CD4-positive, CD25-positive, alpha-beta regulatory T cell (primary cell): ENCODE measurements at regions not wholly inside any gene's neighbourhood (a gene's known extent, or its start where the extent isn't known, plus 50 kb on each side); places are given as distances from the start of the nearest gene placed in this dataset.
A peak's percentile ranks its signal among the peaks of the same experiment; 100 is the strongest.

Source experiments
- ATAC-seq, 2 donors: fragments of 150-1000 bp; cut with Tn5 transposase; one replicate each; pipeline ENCODE4 v1.10.0; 2021; ENCODE audit warnings: low read depth in 2 of 2, moderate number of reproducible peaks in 2 of 2, moderate library complexity in 1 of 2
- DNase-seq, 3 donors: peaks; one replicate each; pipeline versions ENCODE4 v3.0.0 to v3.0.0-alpha.2; 2012 to 2022; ENCODE audit warnings: mixed read lengths in 1 of 3
- H3K27ac ChIP-seq: one replicate; pipeline ENCODE4 v1.7.0; 2013; ENCODE audit warnings: mild to moderate bottlenecking, low read length; ENCODE audit not compliant: insufficient read depth, poor library complexity, severe bottlenecking
- H3K27me3 ChIP-seq: one replicate; pipeline ENCODE4 v1.7.0; 2013; ENCODE audit warnings: low read length; ENCODE audit not compliant: control insufficient read depth, insufficient read depth
- H3K36me3 ChIP-seq: one replicate; pipeline ENCODE4 v1.7.0; 2013; ENCODE audit warnings: mild to moderate bottlenecking, low read length, moderate library complexity; ENCODE audit not compliant: control insufficient read depth, insufficient read depth
- H3K4me1 ChIP-seq: 2 replicates; pipeline ENCODE4 v1.7.0; 2013; ENCODE audit warnings: mild to moderate bottlenecking, low read length; ENCODE audit not compliant: insufficient read depth, control insufficient read depth, poor library complexity, severe bottlenecking
- H3K4me3 ChIP-seq: one replicate; pipeline ENCODE4 v1.7.0; 2013; ENCODE audit warnings: low read depth, mild to moderate bottlenecking, low read length, moderate library complexity
- H3K9me3 ChIP-seq, 2 experiments: 1 replicate in 1 of 2; 2 replicates in 1 of 2; pipeline ENCODE4 v1.7.0; 2013; ENCODE audit warnings: low read length in 2 of 2, mild to moderate bottlenecking in 1 of 2, moderate library complexity in 1 of 2; ENCODE audit not compliant: control insufficient read depth in 2 of 2
- H3K27ac Mint-ChIP-seq, 3 donors: one replicate each; pipeline ENCODE4 v1.8.0; 2020 to 2022; ENCODE audit warnings: mild to moderate bottlenecking in 3 of 3, mixed read lengths in 3 of 3, moderate library complexity in 2 of 3
- H3K27me3 Mint-ChIP-seq: one replicate; pipeline ENCODE4 v1.8.0; 2022; ENCODE audit warnings: mild to moderate bottlenecking, mixed read lengths
- H3K36me3 Mint-ChIP-seq: one replicate; pipeline ENCODE4 v1.8.0; 2020; ENCODE audit warnings: mixed read lengths
- H3K4me1 Mint-ChIP-seq, 4 donors: one replicate each; pipeline ENCODE4 v1.8.0; 2020 to 2022; ENCODE audit warnings: mixed read lengths in 4 of 4, mild to moderate bottlenecking in 1 of 4
- H3K4me3 Mint-ChIP-seq, 4 donors: one replicate each; pipeline ENCODE4 v1.8.0; 2020 to 2022; ENCODE audit warnings: mild to moderate bottlenecking in 4 of 4, mixed read lengths in 4 of 4, moderate library complexity in 3 of 4
- H3K9me3 Mint-ChIP-seq, 7 donors: one replicate each; pipeline ENCODE4 v1.8.0; 2020 to 2022; ENCODE audit warnings: mixed read lengths in 7 of 7, mild to moderate bottlenecking in 3 of 7, moderate library complexity in 2 of 7

DNA sequence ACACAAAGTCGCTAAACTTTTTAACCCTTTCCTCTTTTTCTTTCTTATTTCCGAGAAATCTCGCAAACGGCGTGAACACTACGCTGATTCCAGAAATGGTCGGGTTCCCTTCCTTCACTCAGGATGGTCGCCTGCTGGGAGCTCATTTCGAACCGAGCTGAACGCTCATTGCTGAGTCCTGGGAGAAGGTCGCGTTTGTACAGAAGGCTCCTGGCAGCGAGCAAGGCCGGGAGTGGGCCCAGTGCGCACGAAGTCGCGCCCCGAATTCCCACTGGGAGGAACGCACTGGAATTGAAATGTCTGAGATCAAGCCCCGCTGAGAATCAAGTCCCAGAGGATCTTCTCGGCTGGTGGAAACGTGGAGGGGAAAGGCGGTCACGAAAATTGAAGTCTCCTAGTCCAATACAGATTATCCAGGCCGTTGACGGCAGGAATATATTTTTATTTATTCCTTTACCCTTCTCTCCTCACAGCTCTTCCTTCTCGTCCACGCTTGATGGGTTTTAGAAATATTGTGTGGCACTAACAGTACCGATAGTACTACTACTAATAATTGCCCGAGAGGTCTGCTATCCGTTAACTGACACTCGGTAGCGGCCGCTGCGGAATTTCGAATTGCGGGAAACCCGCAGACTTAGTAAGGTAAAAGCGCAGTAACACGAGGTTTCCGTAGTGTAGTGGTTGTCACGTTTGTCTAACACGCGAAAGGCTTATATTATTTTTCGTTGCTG is 207.2 kb upstream of the ZNF184 start:
- peak overlapping the region in 2 of 4 donors; percentile 63 to 85 for H3K4me3 Mint-ChIP-seq
- H3K36me3 ChIP-seq: no peaks in the 10 kb centered on the region
- no peaks in the 10 kb centered on the region for H3K4me1 ChIP-seq
- no peaks in the 10 kb centered on the region for H3K36me3 Mint-ChIP-seq
- ATAC-seq: no peak
- peaks cover 48% of the 10 kb centered on the region for H3K27me3 ChIP-seq
- H3K27me3 Mint-ChIP-seq: peaks cover 83% of the 10 kb centered on the region
- peaks cover 0 to 27% (median 14%) of the 10 kb centered on the region in 4 donors for H3K4me1 Mint-ChIP-seq
- peaks cover 8 to 25% of the 10 kb centered on the region in 2 experiments for H3K9me3 ChIP-seq
- peak overlapping the region in 2 of 3 donors; percentile 60 to 76 for H3K27ac Mint-ChIP-seq
- H3K9me3 Mint-ChIP-seq: peaks cover 0 to 20% (median 7%) of the 10 kb centered on the region in 7 donors
- no peak for DNase-seq
- H3K27ac ChIP-seq: no peak overlapping the region
- no peak overlapping the region for H3K4me3 ChIP-seq

DNA sequence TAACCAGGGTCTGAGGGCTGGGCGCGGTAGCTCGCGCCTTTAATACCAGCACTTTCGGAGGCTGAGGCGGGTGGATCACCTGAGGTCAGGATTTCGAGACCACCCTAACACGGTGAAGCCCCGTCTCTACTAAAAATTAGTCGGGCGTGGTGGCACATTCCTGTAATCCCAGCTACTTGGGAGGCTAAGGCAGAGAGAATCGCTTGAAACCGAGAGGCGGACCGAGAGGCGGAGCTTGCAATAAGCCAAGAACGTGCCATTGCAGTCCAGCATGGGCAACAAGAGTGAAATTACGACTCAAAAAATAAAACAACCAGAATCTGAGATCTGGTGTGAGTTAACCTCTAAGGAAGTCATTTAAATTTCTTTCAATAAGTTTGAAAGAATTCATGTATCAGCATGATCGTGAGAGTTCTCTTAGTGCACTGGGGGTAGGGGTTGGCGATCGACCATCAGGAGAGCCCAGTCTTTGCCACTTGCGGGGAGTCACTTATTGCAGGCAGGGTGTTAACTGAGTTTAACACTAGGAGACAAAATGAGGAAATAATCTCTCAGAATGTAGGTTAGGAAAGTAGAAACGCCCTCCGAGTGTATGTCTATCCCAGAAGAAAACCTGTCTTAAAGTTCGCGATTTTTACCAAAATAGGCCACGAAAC is 206.5 kb upstream of the ZNF184 start:
- H3K9me3 Mint-ChIP-seq: peaks cover 0 to 20% (median 7%) of the 10 kb centered on the region in 7 donors
- H3K27me3 ChIP-seq: peaks cover 49% of the 10 kb centered on the region
- no peak overlapping the region for H3K4me3 ChIP-seq
- peak overlapping the region in 2 of 3 donors; percentile 38 to 60 for H3K27ac Mint-ChIP-seq
- no peak for ATAC-seq
- H3K4me1 ChIP-seq: no peaks in the 10 kb centered on the region
- H3K27ac ChIP-seq: no peak overlapping the region
- H3K4me1 Mint-ChIP-seq: peaks cover 0 to 23% (median 12%) of the 10 kb centered on the region in 4 donors
- no peaks in the 10 kb centered on the region for H3K36me3 ChIP-seq
- peak in 1 of 3 donors; percentile 16 for DNase-seq
- peaks cover 8 to 25% of the 10 kb centered on the region in 2 experiments for H3K9me3 ChIP-seq
- H3K4me3 Mint-ChIP-seq: peak overlapping the region in 2 of 4 donors; percentile 24 to 63
- H3K36me3 Mint-ChIP-seq: no peaks in the 10 kb centered on the region
- H3K27me3 Mint-ChIP-seq: peaks cover 83% of the 10 kb centered on the region

DNA sequence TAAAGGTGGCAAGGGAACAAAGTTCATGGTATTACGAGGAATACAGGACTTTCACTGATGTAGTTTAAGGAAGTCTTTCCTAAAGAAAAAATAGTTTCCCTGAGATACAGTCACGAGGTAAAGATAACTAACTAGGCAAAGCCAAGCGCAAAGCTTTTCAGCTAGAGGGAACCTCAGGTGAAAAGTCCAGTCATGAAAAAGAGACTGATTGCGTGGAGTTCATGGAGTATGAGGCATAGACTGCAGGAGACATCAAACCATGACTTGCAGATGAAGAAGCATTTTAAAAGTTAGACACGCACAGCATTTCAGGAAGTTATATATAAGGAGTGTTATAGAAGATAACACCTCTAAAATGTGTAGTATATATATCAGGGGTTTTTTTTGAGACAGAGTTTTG is 205.6 kb upstream of the ZNF184 start:
- Mint-ChIP-seq H3K27ac (peak overlapping the region in 1 of 3 donors; percentile 38), H3K4me3 (no peak overlapping the region)

GRCh38 chr6:27674882-27675281 is 202.0 kb upstream of the ZNF184 start:
- Mint-ChIP-seq H3K4me1 (peaks cover 11 to 35% (median 17%) of the 10 kb centered on the region in 4 donors), H3K4me3 (no peak overlapping the region), H3K27ac (no peak overlapping the region), H3K9me3 (peaks cover 2 to 17% (median 7%) of the 10 kb centered on the region in 7 donors), H3K36me3 (no peaks in the 10 kb centered on the region), H3K27me3 (peaks cover 95% of the 10 kb centered on the region)
- Histone ChIP-seq H3K4me1 (peaks cover 10% of the 10 kb centered on the region), H3K9me3 (peaks cover 13% of the 10 kb centered on the region in 2 experiments), H3K27me3 (peaks cover 63% of the 10 kb centered on the region), H3K4me3 (no peak overlapping the region), H3K27ac (no peak overlapping the region), H3K36me3 (no peaks in the 10 kb centered on the region)
- ATAC-seq (no peak), DNase-seq (no peak)

More for the DNA sequence above, 205.6 kb upstream of the ZNF184 start:
- Histone ChIP-seq H3K36me3 (no peaks in the 10 kb centered on the region), H3K4me1 (no peaks in the 10 kb centered on the region), H3K27ac (no peak overlapping the region), H3K27me3 (peaks cover 59% of the 10 kb centered on the region), H3K4me3 (no peak overlapping the region), H3K9me3 (peaks cover 8 to 25% of the 10 kb centered on the region in 2 experiments)
- ATAC-seq (no peak), DNase-seq (no peak)
- Mint-ChIP-seq H3K9me3 (peaks cover under 1 to 20% (median 7%) of the 10 kb centered on the region in 7 donors), H3K27me3 (peaks cover 88% of the 10 kb centered on the region), H3K4me1 (peaks cover 0 to 22% (median 11%) of the 10 kb centered on the region in 4 donors), H3K36me3 (no peaks in the 10 kb centered on the region)

GRCh38 chr6:27672113-27672799 is 199.4 kb upstream of the ZNF184 start:
- Histone ChIP-seq H3K27ac (no peak overlapping the region), H3K9me3 (peaks cover 14 to 15% of the 10 kb centered on the region in 2 experiments), H3K36me3 (no peaks in the 10 kb centered on the region), H3K4me1 (peaks cover 16% of the 10 kb centered on the region), H3K27me3 (peaks cover 67% of the 10 kb centered on the region), H3K4me3 (peak overlapping the region; percentile 61)
- DNase-seq: peak in 2 of 3 donors; percentile 36 to 74
- peaks cover 18 to 47% (median 24%) of the 10 kb centered on the region in 4 donors for H3K4me1 Mint-ChIP-seq
- peaks cover 95% of the 10 kb centered on the region for H3K27me3 Mint-ChIP-seq
- H3K27ac Mint-ChIP-seq: peak overlapping the region in 2 of 3 donors; percentile 1 to 93
- H3K9me3 Mint-ChIP-seq: peaks cover 2 to 23% (median 14%) of the 10 kb centered on the region in 7 donors
- H3K4me3 Mint-ChIP-seq: peak overlapping the region; percentile 9 to 70 (median 41)
- H3K36me3 Mint-ChIP-seq: no peaks in the 10 kb centered on the region
- ATAC-seq: no peak

GRCh38 chr6:27669624-27670301 is 196.9 kb upstream of the ZNF184 start:
- peaks cover 4 to 25% (median 14%) of the 10 kb centered on the region in 7 donors for H3K9me3 Mint-ChIP-seq
- DNase-seq: peak in 1 of 3 donors; percentile 27
- peaks cover 17 to 22% of the 10 kb centered on the region in 2 experiments for H3K9me3 ChIP-seq
- peaks cover 18 to 47% (median 24%) of the 10 kb centered on the region in 4 donors for H3K4me1 Mint-ChIP-seq
- H3K27ac Mint-ChIP-seq: peak overlapping the region in 2 of 3 donors; percentile 22 to 80
- no peak for ATAC-seq
- no peaks in the 10 kb centered on the region for H3K36me3 Mint-ChIP-seq
- peaks cover 95% of the 10 kb centered on the region for H3K27me3 Mint-ChIP-seq
- H3K36me3 ChIP-seq: no peaks in the 10 kb centered on the region
- no peak overlapping the region for H3K4me3 ChIP-seq
- H3K27ac ChIP-seq: no peak overlapping the region
- peaks cover 73% of the 10 kb centered on the region for H3K27me3 ChIP-seq
- peaks cover 16% of the 10 kb centered on the region for H3K4me1 ChIP-seq
- H3K4me3 Mint-ChIP-seq: peak overlapping the region; percentile 40 to 73 (median 65)

- Histone ChIP-seq H3K9me3 (peaks cover 17 to 22% of the 10 kb centered on the region in 2 experiments), H3K36me3 (no peaks in the 10 kb centered on the region), H3K27ac (no peak overlapping the region), H3K27me3 (peaks cover 70% of the 10 kb centered on the region), H3K4me1 (peaks cover 16% of the 10 kb centered on the region), H3K4me3 (no peak overlapping the region)
- H3K4me3 Mint-ChIP-seq: peak overlapping the region; percentile 12 to 73 (median 65)
- DNase-seq (peak in 1 of 3 donors; percentile 18), ATAC-seq (no peak)
- H3K36me3 Mint-ChIP-seq: no peaks in the 10 kb centered on the region
- peak overlapping the region in 1 of 3 donors; percentile 80 for H3K27ac Mint-ChIP-seq
- peaks cover 18 to 47% (median 24%) of the 10 kb centered on the region in 4 donors for H3K4me1 Mint-ChIP-seq
- peaks cover 4 to 25% (median 14%) of the 10 kb centered on the region in 7 donors for H3K9me3 Mint-ChIP-seq
- peaks cover 94% of the 10 kb centered on the region for H3K27me3 Mint-ChIP-seq
Observed at GRCh38 chr6:27669295-27669623, 196.4 kb upstream of the ZNF184 start.
